Right lobe of liver (tissue), 6 donors: ENCODE measurements at regions not wholly inside any gene's neighbourhood (a gene's known extent, or its start where the extent isn't known, plus 50 kb on each side); places are given as distances from the start of the nearest gene placed in this dataset.

Experiments
- ATAC-seq, 4 donors: fragments of 200-7000 bp; cut with Tn5 transposase; one replicate each; pipeline ENCODE4 v1.9.1; 2020; ENCODE audit warnings: mild to moderate bottlenecking in 4 of 4, moderate library complexity in 4 of 4
- DNase-seq, 3 donors: peaks; one replicate each; pipeline ENCODE4 v3.0.0-alpha.2; 2020
- H3K27ac ChIP-seq, 3 donors: fragments of 200-600 bp; one replicate each; pipeline ENCODE4 v1.8.0; 2022
- H3K27me3 ChIP-seq, 2 donors: fragments of 200-600 bp; one replicate each; pipeline ENCODE4 v1.8.0; 2022
- H3K36me3 ChIP-seq, 4 donors: fragments of 200-600 bp; sonication (generic) in 1 of 4; one replicate each; pipeline versions ENCODE4 v1.5.1 to v1.8.0; 2017 to 2022; ENCODE audit warnings: control low read depth in 1 of 4
- H3K4me1 ChIP-seq, 4 donors: fragments of 200-600 bp; sonication (generic) in 1 of 4; one replicate each; pipeline versions ENCODE4 v1.5.1 to v1.8.0; 2017 to 2022; ENCODE audit warnings: control low read depth in 1 of 4
- H3K4me3 ChIP-seq, 3 donors: fragments of 200-600 bp; one replicate each; pipeline ENCODE4 v1.8.0; 2022
- H3K9me3 ChIP-seq, 4 donors: fragments of 200-600 bp; sonication (generic) in 1 of 4; one replicate each; pipeline versions ENCODE4 v1.5.1 to v1.8.0; 2017 to 2022; ENCODE audit warnings: control low read depth in 1 of 4
- CTCF ChIP-seq, 4 donors: fragments of 200-600 bp in 3 of 4; fragments of 450-650 bp in 1 of 4; IDR thresholded peaks; one replicate each; pipeline versions ENCODE4 v1.5.1 to v1.8.0; 2016 to 2022; ENCODE audit warnings: antibody characterized with exemption in 4 of 4, mild to moderate bottlenecking in 2 of 4
- POLR2A ChIP-seq: fragments of 450-650 bp; IDR thresholded peaks from one replicate; pipeline ENCODE4 v1.6.1; 2017; ENCODE audit warnings: antibody characterized with exemption, mild to moderate bottlenecking
- WGBS: methylation state at CpG from one replicate; pipeline ENCODE4 v1.1.6; 2018; ENCODE audit warnings: low coverage, low lambda C conversion rate; ENCODE audit not compliant: insufficient coverage; ENCODE audit errors: missing lambda C conversion rate; 5-methylcytosine and 5-hydroxymethylcytosine counted together
- intact Hi-C, 2 donors: fragments of 100-400 bp; cut with DNase I; formaldehyde crosslinking; loops; one replicate each; pipeline versions ENCODE4 v1.11.2 to v1.14.1; 2022
- donor health status: DM: no; HTN: yes; CAD: no.
- donor health status: DM: no; HTN: no; CAD: no.
- donor health status: DM: no; HTN: no; CAD: no.
- donor health status: DM: no; HTN: yes; CAD: no.
- donor health status: DM: no; HTN: yes; CAD: no.

- intact Hi-C loops, result no loop called here
- no peaks in the 10 kb centered on the region for H3K9me3 ChIP-seq
- no peaks in the 10 kb centered on the region for H3K4me1 ChIP-seq
- no peak overlapping the region for H3K27ac ChIP-seq
- H3K36me3 ChIP-seq, result no peaks in the 10 kb centered on the region
- whole genome bisulfite sequencing, result 53% methylated on average over 6 of the region's 6 CpGs
- H3K27me3 ChIP-seq, result no peaks in the 10 kb centered on the region
- no peak overlapping the region for H3K4me3 ChIP-seq
- ATAC-seq (no peak), DNase-seq (no peak)
- no peak for TF ChIP-seq CTCF (IDR thresholded peaks at IDR 0.05)
- no peak for TF ChIP-seq POLR2A
Observed at GRCh38 chr22:49290711-49291110, 537.0 kb downstream of the BRD1 start.

GRCh38 chr22:49289822-49290679 is 537.6 kb downstream of the BRD1 start:
- H3K27me3 ChIP-seq, result no peaks in the 10 kb centered on the region
- no peaks in the 10 kb centered on the region for H3K36me3 ChIP-seq
- 52% methylated on average over 8 of the region's 24 CpGs for WGBS
- H3K4me1 ChIP-seq, result no peaks in the 10 kb centered on the region
- H3K9me3 ChIP-seq, result no peaks in the 10 kb centered on the region
- no peak overlapping the region for H3K27ac ChIP-seq
- DNase-seq (no peak), ATAC-seq (no peak)
- TF ChIP-seq POLR2A, result no peak
- intact Hi-C loops, result no loop called here
- no peak overlapping the region for H3K4me3 ChIP-seq

GRCh38 chr22:49286181-49286760 is 541.4 kb downstream of the BRD1 start:
- Histone ChIP-seq H3K27ac (no peak overlapping the region), H3K27me3 (no peaks in the 10 kb centered on the region), H3K36me3 (no peaks in the 10 kb centered on the region), H3K4me3 (no peak overlapping the region), H3K4me1 (no peaks in the 10 kb centered on the region), H3K9me3 (no peaks in the 10 kb centered on the region)
- intact Hi-C loops, result no loop called here
- 42% methylated on average over 3 of the region's 15 CpGs for WGBS
- DNase-seq (no peak), ATAC-seq (no peak)
- TF ChIP-seq CTCF (IDR thresholded peaks at IDR 0.05) (no peak), POLR2A (no peak)

- Histone ChIP-seq H3K4me1 (no peaks in the 10 kb centered on the region), H3K4me3 (no peak overlapping the region), H3K9me3 (no peaks in the 10 kb centered on the region), H3K27ac (no peak overlapping the region), H3K27me3 (no peaks in the 10 kb centered on the region), H3K36me3 (no peaks in the 10 kb centered on the region)
- WGBS, result 53% methylated on average over 12 of the region's 15 CpGs
- ATAC-seq (no peak), DNase-seq (no peak)
- TF ChIP-seq CTCF (IDR thresholded peaks at IDR 0.05), result no peak
- no peak for TF ChIP-seq POLR2A
- intact Hi-C loops, result no loop called here
Observed at GRCh38 chr22:49284931-49285330, 542.7 kb downstream of the BRD1 start.

- intact Hi-C loops, result no loop called here
- Histone ChIP-seq H3K27me3 (no peaks in the 10 kb centered on the region), H3K4me3 (no peak overlapping the region), H3K27ac (no peak overlapping the region), H3K9me3 (no peaks in the 10 kb centered on the region), H3K4me1 (no peaks in the 10 kb centered on the region), H3K36me3 (no peaks in the 10 kb centered on the region)
- 59% methylated on average over 10 of the region's 23 CpGs for WGBS
- no peak for ATAC-seq
- DNase-seq, result no peak
- TF ChIP-seq POLR2A, result no peak
Observed at GRCh38 chr22:49284056-49284784, 543.5 kb downstream of the BRD1 start.
